Endothelial cell of umbilical vein (primary cell): ENCODE measurements at regions not wholly inside any gene's neighbourhood (a gene's known extent, or its start where the extent isn't known, plus 50 kb on each side); places are given as distances from the start of the nearest gene placed in this dataset.

Experiments used
- BruUV-seq: library from RNA; stranded (reverse); fragments of 400-500 nt; replicated peaks from 2 replicates; lab custom pipeline; 2021; lab: Mats Ljungman, UMichigan
- CTCF ChIA-PET: fragments of 300-600, 350-600 bp; sonication (Branson Sonifier 250); formaldehyde crosslinking; loops from one replicate; lab custom pipeline; 2021; ENCODE audit warnings: antibody characterized with exemption, inconsistent platforms; lab: Charles Lee
- POLR2A ChIA-PET: fragments of 300-600, 350-600 bp; sonication (Branson Sonifier 250); formaldehyde crosslinking; loops from one replicate; lab custom pipeline; 2021; ENCODE audit warnings: antibody characterized with exemption, inconsistent platforms; lab: Charles Lee
- DNase-seq: peaks from one replicate; pipeline ENCODE4 v3.0.0-alpha.2; 2011; ENCODE audit warnings: low read depth, low spot score
- FAIRE-seq: peaks from 2 replicates; lab custom pipeline; 2011; peaks lifted over from hg19 to GRCh38; lab: Jason Lieb, UNC
- H2AFZ ChIP-seq: 2 replicates; pipeline ENCODE4 v1.6.0; 2012; ENCODE audit warnings: low read depth, low read length, control low read depth, inconsistent platforms
- H3K27ac ChIP-seq: 2 replicates; pipeline ENCODE4 v1.5.1; 2011; ENCODE audit warnings: low read depth, mild to moderate bottlenecking, control low read depth, low read length, moderate library complexity; ENCODE audit not compliant: insufficient read depth
- H3K27me3 ChIP-seq, 2 experiments: 2 replicates each; pipeline versions ENCODE4 v1.6.0 to v1.6.1; 2011; ENCODE audit warnings: low read length in 2 of 2, mixed read lengths in 1 of 2; ENCODE audit not compliant: control insufficient read depth in 2 of 2, insufficient read depth in 2 of 2
- H3K36me3 ChIP-seq, 2 experiments: 2 replicates in 1 of 2; 3 replicates in 1 of 2; pipeline ENCODE4 v1.5.1; 2011; ENCODE audit warnings: low read length in 2 of 2, mild to moderate bottlenecking in 1 of 2, moderate library complexity in 1 of 2; ENCODE audit not compliant: control insufficient read depth in 2 of 2, insufficient read depth in 2 of 2; ENCODE audit errors: extremely low read depth in 1 of 2
- H3K4me1 ChIP-seq: 3 replicates; pipeline ENCODE4 v1.5.1; 2011; ENCODE audit warnings: mild to moderate bottlenecking, low read length; ENCODE audit not compliant: control insufficient read depth, insufficient read depth; ENCODE audit errors: extremely low read depth
- H3K4me2 ChIP-seq: 2 replicates; pipeline ENCODE4 v1.6.1; 2011; ENCODE audit warnings: low read length, control low read depth, mixed read lengths; ENCODE audit not compliant: insufficient read depth
- H3K4me3 ChIP-seq, 3 experiments: fragments of 200-600 bp in 1 of 3; sonication (generic), shearing (Covaris generic) in 1 of 3; replicated peaks in 1 of 3; 2 replicates each; pipeline ENCODE4 v1.5.1; 2011 to 2016; ENCODE audit warnings: control low read depth in 3 of 3, low read length in 3 of 3, mild to moderate bottlenecking in 2 of 3, inconsistent platforms in 1 of 3, low read depth in 1 of 3, moderate library complexity in 1 of 3; ENCODE audit not compliant: insufficient read depth in 1 of 3
- H3K79me2 ChIP-seq: 2 replicates; pipeline ENCODE4 v1.6.0; 2012; ENCODE audit warnings: low read length, inconsistent platforms; ENCODE audit not compliant: control insufficient read depth, insufficient read depth
- H3K9ac ChIP-seq: replicated peaks from 2 replicates; pipeline ENCODE3; 2011; ENCODE audit warnings: low read length, control low read depth; ENCODE audit not compliant: insufficient read depth; ENCODE audit errors: extremely low read depth
- H3K9me1 ChIP-seq: replicated peaks from 3 replicates; pipeline ENCODE4 v1.6.0; 2011; ENCODE audit warnings: mild to moderate bottlenecking, low read length; ENCODE audit not compliant: control insufficient read depth, insufficient read depth; ENCODE audit errors: extremely low read depth
- H3K9me3 ChIP-seq: replicated peaks from 2 replicates; pipeline ENCODE4 v1.5.1; 2012; ENCODE audit warnings: low read length, inconsistent platforms; ENCODE audit not compliant: control insufficient read depth, insufficient read depth
- H4K20me1 ChIP-seq: replicated peaks from 2 replicates; pipeline ENCODE3; 2011; ENCODE audit warnings: mild to moderate bottlenecking, low read length; ENCODE audit not compliant: control insufficient read depth, insufficient read depth; ENCODE audit errors: extremely low read depth
- EZH2 ChIP-seq: IDR thresholded peaks from 2 replicates; pipeline ENCODE4 v1.6.1; 2012; ENCODE audit warnings: borderline replicate concordance, low read depth, mild to moderate bottlenecking, moderate library complexity, low read length, inconsistent platforms; ENCODE audit not compliant: severe bottlenecking
- FOS ChIP-seq: IDR thresholded peaks from 2 replicates; pipeline ENCODE4 v1.6.1; 2011; ENCODE audit warnings: mild to moderate bottlenecking, low read length, moderate library complexity, borderline replicate concordance; ENCODE audit not compliant: insufficient read depth
- GATA2 ChIP-seq: IDR thresholded peaks from 2 replicates; pipeline ENCODE4 v1.7.0; 2011; ENCODE audit warnings: low read depth, mild to moderate bottlenecking, moderate library complexity, mixed read lengths, low read length; ENCODE audit not compliant: insufficient read length, insufficient read depth
- JUN ChIP-seq: IDR thresholded peaks from 2 replicates; pipeline ENCODE4 v1.6.1; 2011; ENCODE audit warnings: borderline replicate concordance, low read depth; ENCODE audit not compliant: insufficient read length, insufficient read depth
- MYC ChIP-seq: IDR thresholded peaks from one replicate; pipeline ENCODE4 v1.6.1; 2011; ENCODE audit warnings: mild to moderate bottlenecking, low read depth, low read length
- POLR2A ChIP-seq: IDR thresholded peaks from 2 replicates; pipeline ENCODE4 v1.6.1; 2012; ENCODE audit warnings: low read depth, mild to moderate bottlenecking, control low read depth, low read length
- dilution Hi-C: fragments of 300-500 bp; cut with MboI; formaldehyde crosslinking; loops from one replicate; pipeline ENCODE4 v1.15.0; 2019; ENCODE audit warnings: low sequenced_read_pairs; ENCODE audit not compliant: extremely low pct_ligation_motif_present
- intact Hi-C: fragments of 100-400 bp; cut with micrococcal nuclease; formaldehyde crosslinking; loops from one replicate; pipeline ENCODE4 v1.10.0; 2022
- TF ChIP-seq, protein P1 (sequence below): IDR thresholded peaks from 2 replicates; pipeline ENCODE4 v1.6.1; 2011; ENCODE audit not compliant: insufficient read depth, insufficient read length

DNA sequence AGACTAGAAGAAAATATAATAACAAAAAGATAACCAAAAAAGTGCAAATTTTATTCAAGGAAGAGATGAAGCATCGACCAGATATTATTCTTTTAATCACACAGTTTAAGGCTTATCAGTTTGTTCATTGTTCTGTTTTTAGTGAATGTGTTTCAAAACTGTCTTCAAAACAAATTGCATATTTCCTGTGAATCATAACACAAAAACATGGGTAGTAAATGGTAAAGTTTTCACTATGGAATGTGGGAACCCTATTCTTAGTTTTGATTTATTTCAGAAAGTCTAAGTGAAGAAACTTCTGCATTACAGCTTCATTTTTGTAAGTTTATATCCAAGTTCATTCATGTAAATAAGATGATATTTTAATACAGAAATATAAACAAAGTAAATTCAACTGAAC, 207.6 kb upstream of the LUZP2 start:
- DNase-seq = peak; percentile 73
- Histone ChIP-seq H3K9me1 (no peaks in the 10 kb centered on the region), H3K27ac (no peak overlapping the region), H3K36me3 (no peaks in the 10 kb centered on the region), H3K27me3 (no peaks in the 10 kb centered on the region), H2AFZ (no peak overlapping the region), H4K20me1 (no peaks in the 10 kb centered on the region), H3K4me3 (no peak overlapping the region), H3K4me2 (peak overlapping the region; percentile 60), H3K9me3 (no peaks in the 10 kb centered on the region), H3K79me2 (no peaks in the 10 kb centered on the region), H3K9ac (no peak overlapping the region), H3K4me1 (peaks cover 11% of the 10 kb centered on the region)
- TF ChIP-seq FOS (peak; percentile 31), JUN (peak; percentile 10), MYC (no peak), GATA2 (no peak), EZH2 (no peak)
- TF ChIP-seq, protein P1, sequence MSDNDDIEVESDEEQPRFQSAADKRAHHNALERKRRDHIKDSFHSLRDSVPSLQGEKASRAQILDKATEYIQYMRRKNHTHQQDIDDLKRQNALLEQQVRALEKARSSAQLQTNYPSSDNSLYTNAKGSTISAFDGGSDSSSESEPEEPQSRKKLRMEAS = no peak
- POLR2A ChIA-PET = no interaction called here
- dilution Hi-C loops (no loop called here), intact Hi-C loops (no loop called here)
- FAIRE-seq = peak; percentile 65
- no TSS peak for BruUV-seq
- CTCF ChIA-PET = no interaction called here

DNA sequence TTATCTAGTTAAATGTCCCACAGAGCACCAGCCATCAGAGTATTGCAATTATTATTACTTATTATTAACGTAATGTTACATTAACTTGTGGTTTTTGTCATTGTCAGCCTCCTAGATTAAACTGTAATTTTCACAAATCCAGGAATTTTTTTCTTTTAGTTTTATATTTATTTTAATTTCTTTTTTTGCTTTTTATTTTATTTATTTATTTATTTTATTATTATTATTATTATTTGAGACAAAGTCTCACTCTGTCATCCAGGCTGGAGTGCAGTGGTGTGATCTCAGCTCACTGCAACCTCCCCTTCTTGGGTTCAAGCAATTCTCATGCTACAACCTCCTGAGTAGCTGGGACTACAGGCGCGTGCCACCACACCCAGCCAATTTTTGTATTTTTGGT, 202.9 kb upstream of the LUZP2 start:
- no peaks in the 10 kb centered on the region for H3K36me3 ChIP-seq
- no peak overlapping the region for H3K4me2 ChIP-seq
- no TSS peak for BruUV-seq
- DNase-seq = no peak
- dilution Hi-C loops = no loop called here
- no peak for FAIRE-seq
- TF ChIP-seq POLR2A (no peak), JUN (no peak)
- no peaks in the 10 kb centered on the region for H3K9me3 ChIP-seq
- H2AFZ ChIP-seq = no peak overlapping the region
- H3K4me3 ChIP-seq = no peak overlapping the region
- no peaks in the 10 kb centered on the region for H3K27me3 ChIP-seq
- no peaks in the 10 kb centered on the region for H3K79me2 ChIP-seq
- no peaks in the 10 kb centered on the region for H3K9me1 ChIP-seq
- CTCF ChIA-PET = interaction anchor here (1.1 kb wide), 1 partner anchor 22 kb away, joined by 3 read pairs; no protein-coding TSS in a partner anchor
- peaks cover 7% of the 10 kb centered on the region for H3K4me1 ChIP-seq
- no peak overlapping the region for H3K9ac ChIP-seq
- intact Hi-C loops = no loop called here
- POLR2A ChIA-PET = no interaction called here
- no peak overlapping the region for H3K27ac ChIP-seq
- no peaks in the 10 kb centered on the region for H4K20me1 ChIP-seq
